ENCODE measurements at regions not wholly inside any gene's neighbourhood (a gene's known extent, or its start where the extent isn't known, plus 50 kb on each side); places are given as distances from the start of the nearest gene placed in this dataset.
A peak's percentile ranks its signal among the peaks of the same experiment; 100 is the strongest.

GRCh38 chr5:135729321-135729786 is 105.1 kb upstream of the SLC25A48 start:
- TF ChIP-seq, protein P1, sequence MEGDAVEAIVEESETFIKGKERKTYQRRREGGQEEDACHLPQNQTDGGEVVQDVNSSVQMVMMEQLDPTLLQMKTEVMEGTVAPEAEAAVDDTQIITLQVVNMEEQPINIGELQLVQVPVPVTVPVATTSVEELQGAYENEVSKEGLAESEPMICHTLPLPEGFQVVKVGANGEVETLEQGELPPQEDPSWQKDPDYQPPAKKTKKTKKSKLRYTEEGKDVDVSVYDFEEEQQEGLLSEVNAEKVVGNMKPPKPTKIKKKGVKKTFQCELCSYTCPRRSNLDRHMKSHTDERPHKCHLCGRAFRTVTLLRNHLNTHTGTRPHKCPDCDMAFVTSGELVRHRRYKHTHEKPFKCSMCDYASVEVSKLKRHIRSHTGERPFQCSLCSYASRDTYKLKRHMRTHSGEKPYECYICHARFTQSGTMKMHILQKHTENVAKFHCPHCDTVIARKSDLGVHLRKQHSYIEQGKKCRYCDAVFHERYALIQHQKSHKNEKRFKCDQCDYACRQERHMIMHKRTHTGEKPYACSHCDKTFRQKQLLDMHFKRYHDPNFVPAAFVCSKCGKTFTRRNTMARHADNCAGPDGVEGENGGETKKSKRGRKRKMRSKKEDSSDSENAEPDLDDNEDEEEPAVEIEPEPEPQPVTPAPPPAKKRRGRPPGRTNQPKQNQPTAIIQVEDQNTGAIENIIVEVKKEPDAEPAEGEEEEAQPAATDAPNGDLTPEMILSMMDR (IDR thresholded peaks at IDR 0.05) = peak in 4 of 5 experiments; percentile 10 to 50 (median 18)
- TF ChIP-seq POLR2A (IDR thresholded peaks at IDR 0.05) = no peak
